ENCODE measurements at regions not wholly inside any gene's neighbourhood (a gene's known extent, or its start where the extent isn't known, plus 50 kb on each side); places are given as distances from the start of the nearest gene placed in this dataset.

DNA sequence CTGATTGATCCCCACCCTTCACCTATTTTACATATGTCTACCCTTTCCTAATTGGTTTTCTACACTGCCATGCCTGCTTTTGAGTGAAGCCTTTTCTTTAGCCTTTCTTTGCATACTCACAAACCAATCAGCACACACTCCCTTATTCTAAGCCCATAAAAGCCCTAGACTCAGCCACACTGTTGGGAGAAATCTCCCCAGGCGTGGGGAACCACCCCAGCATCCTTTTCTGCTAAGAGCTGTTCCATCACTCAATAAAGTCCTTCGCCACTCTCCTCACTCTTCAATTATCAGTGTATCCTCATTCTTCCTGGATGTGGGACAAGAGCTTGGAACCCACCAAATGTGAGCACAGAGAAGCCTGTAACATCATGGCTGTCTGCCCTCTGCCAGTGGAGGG, 343.6 kb downstream of the SLITRK1 start:
- no peak overlapping the region for H3K4me3 ChIP-seq (ENCODE audit: low read length)
- no peak for DNase-seq (ENCODE audit: low read depth)
- TF ChIP-seq, protein P1, sequence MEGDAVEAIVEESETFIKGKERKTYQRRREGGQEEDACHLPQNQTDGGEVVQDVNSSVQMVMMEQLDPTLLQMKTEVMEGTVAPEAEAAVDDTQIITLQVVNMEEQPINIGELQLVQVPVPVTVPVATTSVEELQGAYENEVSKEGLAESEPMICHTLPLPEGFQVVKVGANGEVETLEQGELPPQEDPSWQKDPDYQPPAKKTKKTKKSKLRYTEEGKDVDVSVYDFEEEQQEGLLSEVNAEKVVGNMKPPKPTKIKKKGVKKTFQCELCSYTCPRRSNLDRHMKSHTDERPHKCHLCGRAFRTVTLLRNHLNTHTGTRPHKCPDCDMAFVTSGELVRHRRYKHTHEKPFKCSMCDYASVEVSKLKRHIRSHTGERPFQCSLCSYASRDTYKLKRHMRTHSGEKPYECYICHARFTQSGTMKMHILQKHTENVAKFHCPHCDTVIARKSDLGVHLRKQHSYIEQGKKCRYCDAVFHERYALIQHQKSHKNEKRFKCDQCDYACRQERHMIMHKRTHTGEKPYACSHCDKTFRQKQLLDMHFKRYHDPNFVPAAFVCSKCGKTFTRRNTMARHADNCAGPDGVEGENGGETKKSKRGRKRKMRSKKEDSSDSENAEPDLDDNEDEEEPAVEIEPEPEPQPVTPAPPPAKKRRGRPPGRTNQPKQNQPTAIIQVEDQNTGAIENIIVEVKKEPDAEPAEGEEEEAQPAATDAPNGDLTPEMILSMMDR (conservative IDR thresholded peaks at IDR 0.05; ENCODE audit: low read length) = no peak

DNA sequence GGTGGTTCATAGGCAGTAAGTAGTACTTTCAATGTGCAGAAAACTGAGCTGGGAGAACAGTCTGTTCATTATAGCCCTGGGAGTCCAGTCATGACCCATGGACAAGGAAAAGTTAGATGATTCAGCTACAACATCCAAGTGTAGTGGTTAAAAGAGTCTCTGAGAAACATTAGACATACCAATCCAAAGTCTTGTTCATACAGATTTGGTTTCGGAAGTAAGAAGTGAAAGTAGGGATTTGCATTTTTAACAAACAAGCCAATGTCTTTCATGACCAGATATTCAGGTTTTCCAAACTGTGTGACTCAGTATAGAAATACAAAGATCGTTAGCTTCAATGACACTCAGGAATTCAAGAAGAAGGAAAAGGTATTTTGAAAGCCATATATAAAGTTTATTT, 345.3 kb downstream of the SLITRK1 start:
- no peak overlapping the region for H3K4me3 ChIP-seq (ENCODE audit: low read length)
- DNase-seq (ENCODE audit: low read depth) = no peak
- TF ChIP-seq, protein P1 (conservative IDR thresholded peaks at IDR 0.05; ENCODE audit: low read length) = no peak

DNA sequence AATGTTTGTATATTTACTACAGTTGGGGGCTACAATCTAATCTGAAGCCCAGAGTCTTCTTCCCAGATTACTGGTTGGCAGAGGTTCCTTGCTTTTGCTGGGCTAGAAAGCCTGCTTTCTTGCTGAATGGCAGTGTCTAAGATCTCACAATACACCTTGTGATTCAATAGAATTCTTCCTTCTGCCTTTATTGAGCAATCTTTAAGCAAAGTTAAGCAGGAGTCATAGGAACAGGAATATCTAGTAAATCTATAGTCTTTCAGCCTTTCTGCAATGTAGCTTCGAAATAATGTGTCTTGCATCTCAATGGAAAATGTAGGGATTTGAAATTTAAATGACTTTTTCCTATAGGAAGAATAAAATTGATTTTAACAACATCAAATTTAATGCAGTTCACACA, 346.1 kb downstream of the SLITRK1 start:
- DNase-seq (ENCODE audit: low read depth) = no peak
- TF ChIP-seq, protein P1 (conservative IDR thresholded peaks at IDR 0.05; ENCODE audit: low read length) = no peak
- no peak overlapping the region for H3K4me3 ChIP-seq (ENCODE audit: low read length)

DNA sequence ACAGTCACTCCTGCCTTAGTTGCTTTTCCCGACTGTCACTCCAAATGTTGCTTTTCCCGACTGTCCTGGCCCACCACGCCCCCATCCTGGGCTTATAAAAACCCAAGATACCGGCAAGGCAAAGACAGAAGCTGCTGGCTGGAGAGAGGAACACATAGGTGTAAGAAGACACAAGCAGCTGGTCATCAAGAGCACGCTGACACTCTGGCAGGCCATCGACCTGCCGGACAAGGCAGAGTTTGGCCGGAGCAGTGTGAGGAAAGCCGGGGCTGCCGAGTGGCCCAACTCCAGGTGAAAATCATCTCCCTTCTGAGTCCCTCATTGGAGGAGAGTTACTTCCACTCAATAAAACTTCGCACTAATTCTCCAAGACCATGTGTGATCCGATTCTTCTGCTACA, 349.5 kb downstream of the SLITRK1 start:
- DNase-seq (ENCODE audit: low read depth) = no peak
- no peak overlapping the region for H3K4me3 ChIP-seq (ENCODE audit: low read length)
- TF ChIP-seq, protein P1 (conservative IDR thresholded peaks at IDR 0.05; ENCODE audit: low read length) = no peak

DNA sequence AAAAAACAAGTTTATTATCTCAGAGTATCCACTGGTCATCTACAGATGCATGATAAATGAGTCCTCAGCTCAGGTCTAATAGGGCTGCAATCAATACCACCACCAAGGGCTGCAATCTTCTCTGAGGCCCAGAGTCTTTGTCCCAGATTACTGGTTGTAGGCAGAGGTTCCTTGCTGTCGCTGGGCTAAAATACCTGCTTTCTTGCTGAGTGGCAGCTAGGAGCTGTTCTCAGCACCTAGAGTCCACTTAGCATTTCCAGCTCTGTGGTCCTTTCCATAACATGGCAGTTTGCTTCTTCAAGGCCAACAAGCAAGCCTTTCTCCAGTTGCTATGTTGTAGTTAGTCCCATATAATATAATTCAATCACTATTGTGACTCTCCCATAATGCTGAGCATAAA, 351.3 kb downstream of the SLITRK1 start:
- no peak for DNase-seq (ENCODE audit: low read depth)
- TF ChIP-seq, protein P1 (conservative IDR thresholded peaks at IDR 0.05; ENCODE audit: low read length) = no peak

DNA sequence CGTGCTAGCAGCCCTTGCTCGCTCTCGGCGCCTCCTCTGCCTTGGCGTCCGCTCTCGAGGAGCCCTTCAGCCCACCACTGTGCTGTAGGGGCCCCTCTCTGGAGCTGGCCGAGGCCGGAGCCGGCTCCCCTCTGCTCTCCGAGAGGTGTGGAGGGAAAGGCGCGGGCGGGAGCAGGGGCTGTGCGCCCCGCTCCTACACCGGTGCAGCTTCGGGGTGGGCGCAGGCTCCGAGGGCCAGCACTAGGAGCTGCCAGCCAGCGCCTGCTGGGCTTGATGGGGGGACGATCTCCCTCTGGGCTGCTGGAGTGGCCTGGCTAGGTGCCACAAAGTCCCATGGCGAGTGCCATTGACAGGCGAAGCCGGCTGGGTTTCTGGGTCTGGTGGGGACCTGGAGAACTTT, 365.5 kb downstream of the SLITRK1 start:
- TF ChIP-seq, protein P1 (conservative IDR thresholded peaks at IDR 0.05; ENCODE audit: low read length) = no peak
- DNase-seq (ENCODE audit: low read depth) = no peak
- no peak overlapping the region for H3K4me3 ChIP-seq (ENCODE audit: low read length)

More for the DNA sequence above, 351.3 kb downstream of the SLITRK1 start:
- no peak overlapping the region for H3K4me3 ChIP-seq (ENCODE audit: low read length)

DNA sequence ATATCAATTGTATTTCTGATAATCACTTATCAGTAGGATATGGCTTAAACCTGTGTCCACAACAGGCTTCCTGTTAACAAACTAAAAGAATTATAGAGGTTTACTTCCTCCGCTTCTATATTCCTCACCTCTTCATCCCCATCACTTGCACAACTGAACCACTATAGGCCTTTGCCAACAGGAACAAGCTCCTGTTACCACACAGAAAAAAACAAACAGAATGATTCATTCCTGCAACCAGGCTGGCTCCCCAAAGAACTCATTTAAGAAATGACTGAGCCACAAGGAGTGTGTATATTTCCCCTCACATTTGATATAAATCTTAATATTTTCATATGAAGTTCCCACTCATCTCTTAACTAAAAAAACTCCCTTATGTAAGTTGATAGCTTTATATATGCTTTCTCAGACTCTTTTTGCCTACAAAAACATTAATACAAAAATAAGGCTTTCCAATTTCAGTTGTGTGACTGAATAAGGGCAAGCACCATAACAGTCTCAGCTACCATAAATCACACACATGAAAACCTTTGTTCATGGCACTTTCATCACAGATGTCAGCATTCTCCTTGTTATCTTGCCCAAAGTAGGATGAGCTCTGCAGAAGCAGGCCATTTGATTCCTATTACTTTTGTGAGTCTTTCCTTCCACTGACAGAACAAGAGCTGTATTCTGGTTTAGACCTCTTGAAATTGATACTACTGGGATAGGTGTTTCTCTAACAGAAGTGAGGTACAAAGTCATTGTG, 366.8 kb downstream of the SLITRK1 start:
- peak; percentile 46 for DNase-seq (ENCODE audit: low read depth)
- TF ChIP-seq, protein P1 (conservative IDR thresholded peaks at IDR 0.05; ENCODE audit: low read length) = no peak
- H3K4me3 ChIP-seq (ENCODE audit: low read length) = no peak overlapping the region

All from AG10803 (cell line).